Hypothalamus (tissue), 51 donors: ENCODE measurements at regions not wholly inside any gene's neighbourhood (a gene's known extent, or its start where the extent isn't known, plus 50 kb on each side); places are given as distances from the start of the nearest gene placed in this dataset.

Source experiments
- DNase-seq, 51 donors: peaks; one replicate each; lab custom pipeline; 2025; lab: John Stamatoyannopoulos, UW

GRCh38 chr13:36550177-36550576 is 117.9 kb downstream of the CCNA1 start:
- DNase-seq: no peak

DNA sequence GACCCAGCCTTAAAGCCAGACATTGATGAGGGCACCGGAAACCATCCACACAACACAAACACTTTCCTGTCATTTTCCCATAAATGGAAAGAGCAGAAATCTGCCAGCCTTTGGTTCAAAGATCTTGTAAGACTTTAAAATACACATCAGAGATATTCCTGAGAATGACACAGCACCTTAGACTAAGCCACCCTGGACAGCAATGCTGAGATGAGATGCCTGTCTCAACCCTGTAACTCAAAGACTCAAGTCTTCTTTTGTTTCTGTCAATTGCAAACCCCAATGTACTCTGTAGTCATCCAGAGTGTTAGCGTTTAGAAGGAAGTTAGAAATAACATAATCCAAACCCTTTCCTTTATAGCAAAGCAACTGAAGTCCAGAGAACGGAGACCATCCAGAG is 119.2 kb downstream of the CCNA1 start:
- DNase-seq: no peak

- DNase-seq: no peak
Measured at GRCh38 chr13:36552334-36552733, 120.0 kb downstream of the CCNA1 start.

DNA sequence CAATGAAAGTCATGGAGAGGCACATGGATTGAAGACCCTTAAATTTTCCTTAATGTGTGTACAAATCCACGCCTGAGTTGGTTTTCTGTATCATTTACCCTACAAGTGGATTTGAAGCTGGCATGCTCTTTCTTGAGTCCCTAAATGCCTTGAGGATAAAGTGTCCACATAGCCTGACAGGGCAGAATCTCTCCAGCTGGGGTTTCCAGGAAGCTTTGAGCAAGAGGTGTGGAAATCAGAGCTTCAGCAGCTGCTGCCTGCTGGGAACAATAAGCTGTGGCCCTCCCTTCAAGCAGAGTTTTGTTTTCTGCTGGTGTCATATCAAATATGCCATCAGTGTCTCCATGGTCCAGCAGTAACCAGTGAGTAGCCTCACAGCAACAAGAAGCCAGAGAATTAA is 120.3 kb upstream of the SERTM1 start:
- DNase-seq: no peak

DNA sequence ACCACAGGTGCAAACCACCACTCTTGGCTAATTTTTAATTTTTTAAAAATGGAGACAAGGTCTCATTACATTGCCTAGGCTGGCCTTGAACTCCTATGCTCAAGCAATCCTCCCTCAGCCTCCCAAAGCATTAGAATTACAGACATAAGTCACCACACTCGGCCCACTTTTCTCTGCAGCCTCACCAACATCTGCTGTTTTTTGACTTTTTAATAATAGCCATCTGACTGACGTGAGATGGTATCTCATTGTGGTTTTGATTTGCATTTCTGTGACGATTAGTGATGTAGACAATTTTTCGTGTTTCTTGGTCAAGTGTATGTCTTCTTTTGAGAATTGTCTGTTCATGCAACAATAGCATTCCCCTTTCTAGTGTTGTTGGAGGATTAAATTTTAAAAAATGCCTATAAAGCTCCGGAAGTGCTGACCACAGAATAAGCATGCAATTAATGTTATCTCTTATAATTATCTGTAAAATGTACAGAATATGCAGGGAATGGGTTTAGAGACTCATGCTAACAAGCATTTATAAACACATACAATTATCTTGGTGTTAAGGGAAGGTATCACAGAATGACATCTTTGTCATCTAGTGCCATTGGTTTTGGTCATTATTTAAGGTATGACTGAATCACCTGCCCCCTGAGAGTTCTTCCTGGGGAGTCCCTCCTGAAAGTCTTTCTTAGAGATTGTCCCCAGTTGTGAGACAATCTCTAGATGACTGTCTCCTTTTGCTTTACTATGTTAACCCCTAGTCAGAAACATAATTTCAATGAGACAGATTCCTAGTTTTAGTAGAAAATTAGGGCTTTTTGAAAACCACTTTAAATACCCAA is 118.5 kb upstream of the SERTM1 start:
- DNase-seq: no peak

GRCh38 chr13:36559375-36559774 is 114.4 kb upstream of the SERTM1 start:
- no peak for DNase-seq

DNA sequence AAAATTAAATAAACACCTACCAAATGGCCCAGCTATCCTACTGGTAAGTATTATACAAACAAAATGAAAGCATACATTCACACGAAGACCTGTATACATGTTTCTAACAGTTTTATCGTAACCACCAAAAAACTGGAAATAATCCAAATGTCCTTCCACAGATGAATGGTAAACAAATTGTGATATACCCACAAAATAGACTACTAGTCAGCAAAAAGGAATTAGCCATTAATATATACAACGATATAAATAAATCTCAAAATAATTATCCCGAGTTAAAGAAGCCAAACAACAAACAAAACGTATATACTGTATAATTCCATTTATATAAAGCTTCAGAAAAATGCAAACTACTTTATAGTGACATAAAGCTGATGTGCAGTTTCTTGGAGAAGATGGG is 106.3 kb upstream of the SERTM1 start:
- no peak for DNase-seq

- no peak for DNase-seq
Measured at GRCh38 chr13:36570489-36570888, 103.3 kb upstream of the SERTM1 start.

GRCh38 chr13:36571444-36571843 is 102.4 kb upstream of the SERTM1 start:
- DNase-seq: no peak

DNA sequence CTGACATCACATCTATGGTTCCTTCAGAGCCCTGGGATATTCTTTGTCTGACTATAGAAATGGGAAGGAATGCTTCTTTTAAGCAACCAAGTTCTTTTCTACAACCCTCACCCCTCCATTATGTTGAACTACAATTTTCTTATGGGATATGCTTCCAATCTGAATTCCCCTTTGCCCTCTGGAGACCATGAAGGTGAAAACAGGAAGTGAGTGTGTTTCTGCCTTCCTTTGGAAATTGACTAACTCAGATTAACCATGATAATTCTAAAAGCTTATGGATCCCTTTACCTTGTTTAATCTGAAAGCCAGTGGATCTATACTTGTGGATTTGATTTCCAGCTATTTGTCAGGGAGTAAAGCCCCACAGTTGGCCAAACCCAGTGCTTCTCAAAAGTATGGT is 90.8 kb upstream of the SERTM1 start:
- no peak for DNase-seq

GRCh38 chr13:36599641-36600040 is 74.2 kb upstream of the SERTM1 start:
- no peak for DNase-seq

DNA sequence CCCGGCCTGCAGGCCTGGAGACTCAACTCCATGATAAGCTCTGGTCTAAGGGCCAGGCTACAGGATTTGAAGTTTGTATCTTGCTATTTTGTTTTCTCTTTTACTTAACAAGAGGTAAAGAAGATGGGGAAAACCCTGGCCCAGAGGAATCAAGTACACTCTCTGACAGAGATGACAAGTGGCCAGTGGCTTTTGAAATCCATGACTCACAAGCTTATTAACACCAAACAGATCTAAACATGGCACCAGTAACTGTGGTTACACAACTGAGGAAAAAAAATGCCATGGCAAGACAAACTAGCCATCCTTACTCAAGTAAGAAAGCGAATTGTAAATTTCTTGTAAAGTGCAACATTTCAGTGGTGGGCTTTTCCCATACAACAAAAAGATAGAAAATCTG is 72.6 kb upstream of the SERTM1 start:
- DNase-seq: no peak

DNA sequence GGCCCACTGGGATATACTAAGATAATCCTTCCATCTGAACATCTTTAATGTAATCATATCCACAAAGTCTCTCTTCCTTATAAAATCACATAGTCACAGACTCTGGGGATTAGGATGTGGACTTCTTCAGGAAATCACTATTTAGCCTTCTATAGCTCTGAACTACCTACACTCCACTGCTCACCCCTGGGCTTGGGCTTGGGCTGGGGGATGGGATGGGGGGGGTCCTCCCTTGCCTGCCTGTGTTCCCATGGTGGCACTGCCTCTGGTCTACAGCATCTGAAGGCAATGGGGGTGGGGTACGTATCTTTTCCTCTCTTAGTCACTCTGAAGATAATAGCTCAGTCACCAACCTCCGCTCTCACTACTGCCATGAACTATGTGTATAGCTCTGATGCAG is 67.8 kb upstream of the SERTM1 start:
- no peak for DNase-seq

GRCh38 chr13:36608474-36608873 is 65.3 kb upstream of the SERTM1 start:
- no peak for DNase-seq

DNA sequence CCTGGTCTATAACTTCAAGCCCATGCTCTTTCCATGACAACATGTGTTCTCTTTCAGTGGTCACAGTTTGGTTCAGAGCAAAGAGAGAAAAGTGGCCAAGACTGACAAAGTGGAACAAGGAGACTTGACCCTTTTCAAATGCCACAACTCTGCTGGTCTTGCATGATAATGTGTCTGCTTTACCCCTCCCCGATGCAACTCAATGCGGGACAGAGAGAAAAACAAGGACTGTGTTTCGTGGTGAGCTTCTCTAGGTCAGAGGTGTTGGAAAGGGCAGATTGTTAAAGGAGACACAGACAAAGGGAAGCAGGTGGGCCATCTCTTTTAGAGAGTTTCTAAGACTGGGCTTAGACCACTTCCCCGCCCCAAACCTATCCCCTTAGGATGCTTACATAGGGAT is 61.6 kb upstream of the SERTM1 start:
- no peak for DNase-seq

DNA sequence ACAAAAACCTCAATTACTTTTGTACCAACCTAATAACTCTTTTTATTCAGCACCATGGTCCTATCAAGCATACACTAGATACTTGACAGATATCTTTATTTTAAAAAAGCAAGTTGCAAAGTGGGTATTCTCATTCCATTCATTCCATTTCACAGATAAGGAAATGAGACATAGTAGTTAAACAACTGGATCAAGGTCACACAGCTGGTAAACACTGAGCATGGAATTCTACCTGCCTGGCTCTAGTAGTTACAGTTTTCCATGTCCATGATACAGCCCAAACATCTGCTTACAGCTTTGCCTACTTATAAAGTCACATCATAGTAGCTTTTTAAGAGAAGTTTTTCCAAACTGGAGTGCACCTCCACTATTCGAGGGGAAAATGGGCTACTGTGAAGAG is 57.1 kb upstream of the SERTM1 start:
- no peak for DNase-seq

GRCh38 chr13:36619535-36619934 is 54.3 kb upstream of the SERTM1 start:
- DNase-seq: no peak
